MM.1S (cell line): ENCODE measurements at regions not wholly inside any gene's neighbourhood (a gene's known extent, or its start where the extent isn't known, plus 50 kb on each side); places are given as distances from the start of the nearest gene placed in this dataset.

Experiments used
- DNase-seq: peaks from one replicate; pipeline ENCODE4 v3.0.0-alpha.2; 2015
- H2AFZ ChIP-seq: fragments of 300-600 bp; sonication (generic); 2 replicates; pipeline ENCODE4 v1.6.0; 2016; ENCODE audit warnings: antibody characterized with exemption, low read length
- H3F3A ChIP-seq: fragments of 300-600 bp; sonication (generic); 2 replicates; pipeline ENCODE4 v1.6.1; 2016; ENCODE audit warnings: mild to moderate bottlenecking, antibody characterized with exemption, low read length, moderate library complexity, mixed read lengths; ENCODE audit not compliant: insufficient read depth
- H3K27ac ChIP-seq: fragments of 300-600 bp; sonication (generic); 2 replicates; pipeline ENCODE4 v1.5.1; 2016; ENCODE audit warnings: mild to moderate bottlenecking, low read length
- H3K27me3 ChIP-seq: fragments of 300-600 bp; sonication (generic); replicated peaks from 2 replicates; pipeline ENCODE4 v1.6.0; 2016; ENCODE audit warnings: low read length; ENCODE audit not compliant: insufficient read depth
- H3K36me3 ChIP-seq: fragments of 300-600 bp; sonication (generic); replicated peaks from 2 replicates; pipeline ENCODE4 v1.6.1; 2016; ENCODE audit warnings: mild to moderate bottlenecking, low read length, mixed read lengths; ENCODE audit not compliant: insufficient read depth
- H3K4me1 ChIP-seq: fragments of 300-600 bp; sonication (generic); 2 replicates; pipeline ENCODE4 v1.6.1; 2016; ENCODE audit warnings: low read length, mixed read lengths
- H3K4me2 ChIP-seq: fragments of 300-600 bp; sonication (generic); 2 replicates; pipeline ENCODE4 v1.6.0; 2016; ENCODE audit warnings: low read depth, low read length
- H3K4me3 ChIP-seq: fragments of 300-600 bp; sonication (generic); 2 replicates; pipeline ENCODE4 v1.5.1; 2016; ENCODE audit warnings: low read length, mixed read lengths
- H3K79me2 ChIP-seq: fragments of 300-600 bp; sonication (generic); 2 replicates; pipeline ENCODE4 v1.6.1; 2016; ENCODE audit warnings: mixed run types, low read length, mixed read lengths
- H3K9ac ChIP-seq: fragments of 300-600 bp; sonication (generic); 2 replicates; pipeline ENCODE4 v1.6.1; 2016; ENCODE audit warnings: low read length, mixed read lengths
- H3K9me2 ChIP-seq: fragments of 300-600 bp; sonication (generic); replicated peaks from 2 replicates; pipeline ENCODE4 v1.6.1; 2016; ENCODE audit warnings: mild to moderate bottlenecking, low read length, mixed read lengths; ENCODE audit not compliant: insufficient read depth
- H3K9me3 ChIP-seq: fragments of 300-600 bp; sonication (generic); replicated peaks from 2 replicates; pipeline ENCODE4 v1.6.1; 2016; ENCODE audit warnings: mild to moderate bottlenecking, low read length, mixed read lengths; ENCODE audit not compliant: insufficient read depth
- H4K20me1 ChIP-seq: fragments of 300-600 bp; sonication (generic); 2 replicates; pipeline ENCODE4 v1.6.1; 2016; ENCODE audit warnings: mild to moderate bottlenecking, low read length, moderate library complexity, mixed read lengths; ENCODE audit not compliant: insufficient read depth
- EZH2 ChIP-seq: fragments of 300-600 bp; sonication (generic); optimal IDR thresholded peaks from 2 replicates; pipeline ENCODE3; 2017; ENCODE audit warnings: low read depth, mild to moderate bottlenecking, antibody characterized with exemption, low read length, mixed read lengths
- EZH2phosphoT487 ChIP-seq: fragments of 300-600 bp; sonication (generic); IDR thresholded peaks from 2 replicates; pipeline ENCODE4 v1.6.1; 2018; ENCODE audit warnings: antibody characterized with exemption, low read length
- TF ChIP-seq, protein P1 (sequence below): fragments of 300-600 bp; sonication (generic); IDR thresholded peaks from 2 replicates; pipeline ENCODE4 v1.5.1; 2016; ENCODE audit warnings: antibody characterized with exemption, low read length, mixed read lengths

DNA sequence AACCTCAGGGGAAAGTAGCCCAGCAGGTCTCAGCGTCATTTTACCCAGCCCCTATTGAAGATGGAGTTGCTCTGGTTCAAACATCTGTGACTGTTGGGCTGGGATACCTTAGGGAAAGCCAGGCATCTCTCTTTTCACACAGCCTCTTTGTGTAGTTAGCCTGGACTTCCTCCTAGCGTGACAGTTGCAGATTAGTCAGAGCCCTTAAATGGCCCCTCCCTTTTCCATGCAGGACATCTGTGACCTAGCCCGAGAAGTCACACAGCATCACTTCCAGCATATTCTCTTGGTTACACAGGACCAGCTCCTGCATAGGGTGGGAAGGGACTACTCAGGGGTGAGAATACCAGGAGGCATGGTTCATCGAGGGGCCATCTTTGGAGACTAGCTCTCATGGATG is 375.0 kb upstream of the RBFOX1 start:
- Histone ChIP-seq H2AFZ (no peak overlapping the region), H3K36me3 (no peaks in the 10 kb centered on the region), H3K9ac (no peak overlapping the region), H4K20me1 (no peaks in the 10 kb centered on the region), H3K4me2 (no peak overlapping the region), H3K4me3 (no peak overlapping the region), H3F3A (no peaks in the 10 kb centered on the region), H3K9me2 (no peaks in the 10 kb centered on the region), H3K9me3 (no peaks in the 10 kb centered on the region), H3K4me1 (no peaks in the 10 kb centered on the region), H3K27me3 (no peaks in the 10 kb centered on the region), H3K79me2 (no peaks in the 10 kb centered on the region), H3K27ac (no peak overlapping the region)
- no peak for TF ChIP-seq EZH2
- no peak for TF ChIP-seq EZH2phosphoT487
- TF ChIP-seq, protein P1, sequence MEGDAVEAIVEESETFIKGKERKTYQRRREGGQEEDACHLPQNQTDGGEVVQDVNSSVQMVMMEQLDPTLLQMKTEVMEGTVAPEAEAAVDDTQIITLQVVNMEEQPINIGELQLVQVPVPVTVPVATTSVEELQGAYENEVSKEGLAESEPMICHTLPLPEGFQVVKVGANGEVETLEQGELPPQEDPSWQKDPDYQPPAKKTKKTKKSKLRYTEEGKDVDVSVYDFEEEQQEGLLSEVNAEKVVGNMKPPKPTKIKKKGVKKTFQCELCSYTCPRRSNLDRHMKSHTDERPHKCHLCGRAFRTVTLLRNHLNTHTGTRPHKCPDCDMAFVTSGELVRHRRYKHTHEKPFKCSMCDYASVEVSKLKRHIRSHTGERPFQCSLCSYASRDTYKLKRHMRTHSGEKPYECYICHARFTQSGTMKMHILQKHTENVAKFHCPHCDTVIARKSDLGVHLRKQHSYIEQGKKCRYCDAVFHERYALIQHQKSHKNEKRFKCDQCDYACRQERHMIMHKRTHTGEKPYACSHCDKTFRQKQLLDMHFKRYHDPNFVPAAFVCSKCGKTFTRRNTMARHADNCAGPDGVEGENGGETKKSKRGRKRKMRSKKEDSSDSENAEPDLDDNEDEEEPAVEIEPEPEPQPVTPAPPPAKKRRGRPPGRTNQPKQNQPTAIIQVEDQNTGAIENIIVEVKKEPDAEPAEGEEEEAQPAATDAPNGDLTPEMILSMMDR: no peak
- no peak for DNase-seq

DNA sequence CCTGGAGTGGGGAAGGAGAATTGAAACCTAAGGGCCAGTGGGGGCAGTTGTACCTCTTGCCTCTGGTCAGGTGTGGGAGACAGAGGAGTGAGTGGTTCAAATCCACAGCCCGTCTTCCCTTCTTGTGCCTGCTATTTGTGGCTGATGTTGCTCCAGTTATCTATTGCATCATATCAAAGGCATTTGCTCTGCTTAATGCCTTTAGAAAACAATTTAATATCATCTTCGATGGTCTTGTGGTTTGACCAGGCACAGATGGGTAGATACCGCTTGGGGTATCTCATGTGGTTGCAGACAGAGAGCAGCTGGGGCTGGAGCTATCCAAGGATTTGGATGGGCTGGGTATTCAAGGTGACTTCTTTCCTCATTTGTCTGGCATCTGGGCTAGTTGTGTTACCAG is 376.1 kb upstream of the RBFOX1 start:
- no peak overlapping the region for H3K9ac ChIP-seq
- no peaks in the 10 kb centered on the region for H3K36me3 ChIP-seq
- H3K27ac ChIP-seq: no peak overlapping the region
- TF ChIP-seq EZH2phosphoT487: no peak
- TF ChIP-seq, protein P1: no peak
- no peak for TF ChIP-seq EZH2
- H3F3A ChIP-seq: no peaks in the 10 kb centered on the region
- no peaks in the 10 kb centered on the region for H3K4me1 ChIP-seq
- no peak overlapping the region for H3K4me2 ChIP-seq
- H3K9me2 ChIP-seq: no peaks in the 10 kb centered on the region
- no peaks in the 10 kb centered on the region for H3K27me3 ChIP-seq
- no peaks in the 10 kb centered on the region for H4K20me1 ChIP-seq
- no peak for DNase-seq
- no peaks in the 10 kb centered on the region for H3K79me2 ChIP-seq
- H3K4me3 ChIP-seq: no peak overlapping the region
- H3K9me3 ChIP-seq: no peaks in the 10 kb centered on the region
- H2AFZ ChIP-seq: no peak overlapping the region

DNA sequence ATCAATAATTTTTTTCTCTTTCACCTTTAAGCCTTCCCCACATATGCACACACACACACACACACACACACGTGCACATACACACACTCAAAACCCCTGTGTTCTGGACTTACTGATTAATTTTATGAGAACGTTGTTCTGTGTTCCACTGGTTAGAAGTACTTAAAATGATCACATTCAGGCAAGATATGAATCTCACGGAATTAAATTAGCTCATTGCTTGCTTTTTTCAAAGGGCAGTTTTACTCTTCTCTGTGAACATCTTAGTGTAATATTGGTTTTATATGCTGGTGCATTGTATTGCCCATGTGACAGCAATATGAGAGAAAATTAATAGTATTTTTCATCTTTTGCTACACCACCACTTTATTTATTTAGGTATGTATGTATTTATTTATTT is 377.3 kb upstream of the RBFOX1 start:
- H3K36me3 ChIP-seq: no peaks in the 10 kb centered on the region
- no peaks in the 10 kb centered on the region for H3F3A ChIP-seq
- no peak for DNase-seq
- no peaks in the 10 kb centered on the region for H3K79me2 ChIP-seq
- H3K9ac ChIP-seq: no peak overlapping the region
- no peak for TF ChIP-seq EZH2phosphoT487
- H3K4me2 ChIP-seq: no peak overlapping the region
- H4K20me1 ChIP-seq: no peaks in the 10 kb centered on the region
- no peak overlapping the region for H3K27ac ChIP-seq
- no peaks in the 10 kb centered on the region for H3K27me3 ChIP-seq
- H3K4me3 ChIP-seq: no peak overlapping the region
- no peaks in the 10 kb centered on the region for H3K4me1 ChIP-seq
- no peaks in the 10 kb centered on the region for H3K9me3 ChIP-seq
- H2AFZ ChIP-seq: no peak overlapping the region
- H3K9me2 ChIP-seq: no peaks in the 10 kb centered on the region

DNA sequence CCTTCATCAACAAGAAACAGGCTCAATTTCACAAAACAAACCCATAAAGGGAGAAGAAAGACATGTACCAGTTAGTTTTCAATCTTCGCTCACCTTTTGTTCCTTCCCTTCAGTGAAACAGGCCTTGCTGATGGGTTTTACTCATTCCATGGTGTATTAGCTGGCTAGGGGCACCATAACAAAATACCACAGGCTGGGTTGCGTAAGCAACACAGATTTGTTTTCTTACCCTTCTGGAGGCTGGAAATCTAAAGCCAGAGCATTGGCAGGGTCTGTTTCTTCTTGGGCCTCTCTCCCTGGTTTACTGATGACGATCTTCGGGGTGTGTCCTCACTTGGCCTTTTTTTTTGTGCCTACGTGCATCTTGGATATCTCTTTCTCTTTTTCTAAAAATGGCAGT is 383.4 kb upstream of the RBFOX1 start:
- no peak overlapping the region for H3K4me3 ChIP-seq
- no peaks in the 10 kb centered on the region for H3K4me1 ChIP-seq
- H4K20me1 ChIP-seq: no peaks in the 10 kb centered on the region
- no peaks in the 10 kb centered on the region for H3K27me3 ChIP-seq
- no peak overlapping the region for H3K4me2 ChIP-seq
- no peak overlapping the region for H3K9ac ChIP-seq
- H3K27ac ChIP-seq: no peak overlapping the region
- H3K9me3 ChIP-seq: no peaks in the 10 kb centered on the region
- DNase-seq: no peak
- TF ChIP-seq EZH2 (no peak), EZH2phosphoT487 (no peak)
- TF ChIP-seq, protein P1: no peak
- H3F3A ChIP-seq: no peaks in the 10 kb centered on the region
- H3K36me3 ChIP-seq: no peaks in the 10 kb centered on the region
- H3K9me2 ChIP-seq: no peaks in the 10 kb centered on the region
- H2AFZ ChIP-seq: no peak overlapping the region
- H3K79me2 ChIP-seq: no peaks in the 10 kb centered on the region
